Keratinocyte (primary cell): ENCODE measurements at regions not wholly inside any gene's neighbourhood (a gene's known extent, or its start where the extent isn't known, plus 50 kb on each side); places are given as distances from the start of the nearest gene placed in this dataset.

ENCODE experiments used
- DNase-seq: peaks from one replicate; pipeline ENCODE4 v3.0.0-alpha.2; 2011; ENCODE audit warnings: low read depth, missing footprints, low spot score
- FAIRE-seq: peaks from 2 replicates; lab custom pipeline; 2011; peaks lifted over from hg19 to GRCh38; lab: Jason Lieb, UNC
- H2AFZ ChIP-seq: 2 replicates; pipeline ENCODE4 v1.6.0; 2012; ENCODE audit warnings: low read length, control low read depth, inconsistent platforms; ENCODE audit not compliant: control insufficient read depth
- H3K27ac ChIP-seq: 2 replicates; pipeline ENCODE4 v1.5.1; 2011; ENCODE audit warnings: low read length; ENCODE audit not compliant: control insufficient read depth, insufficient read depth
- H3K27me3 ChIP-seq: 3 replicates; pipeline ENCODE4 v1.6.0; 2011; ENCODE audit warnings: low read length; ENCODE audit not compliant: control insufficient read depth, insufficient read depth; ENCODE audit errors: extremely low read depth
- H3K36me3 ChIP-seq, 2 experiments: 2 replicates in 1 of 2; 3 replicates in 1 of 2; pipeline ENCODE4 v1.5.1; 2011; ENCODE audit warnings: low read length in 2 of 2, mild to moderate bottlenecking in 1 of 2; ENCODE audit not compliant: control insufficient read depth in 2 of 2, insufficient read depth in 2 of 2; ENCODE audit errors: extremely low read depth in 1 of 2
- H3K4me1 ChIP-seq: 3 replicates; pipeline ENCODE4 v1.5.1; 2011; ENCODE audit warnings: low read length; ENCODE audit not compliant: control insufficient read depth, insufficient read depth; ENCODE audit errors: extremely low read depth
- H3K4me2 ChIP-seq: 3 replicates; pipeline ENCODE4 v1.6.0; 2011; ENCODE audit warnings: low read depth, low read length; ENCODE audit not compliant: control insufficient read depth, insufficient read depth; ENCODE audit errors: extremely low read depth
- H3K4me3 ChIP-seq, 3 experiments: fragments of 200-600 bp in 1 of 3; sonication (generic) in 1 of 3; 2 replicates in 2 of 3; 3 replicates in 1 of 3; pipeline ENCODE4 v1.5.1; 2011 to 2016; ENCODE audit warnings: low read length in 3 of 3, mild to moderate bottlenecking in 3 of 3, control low read depth in 2 of 3, inconsistent platforms in 1 of 3, low read depth in 1 of 3, mixed read lengths in 1 of 3, mixed run types in 1 of 3, moderate library complexity in 1 of 3; ENCODE audit not compliant: control insufficient read depth in 2 of 3, insufficient read depth in 2 of 3; ENCODE audit errors: extremely low read depth in 1 of 3
- H3K79me2 ChIP-seq: 2 replicates; pipeline ENCODE4 v1.6.0; 2012; ENCODE audit warnings: low read length; ENCODE audit not compliant: control insufficient read depth, insufficient read depth
- H3K9ac ChIP-seq: 3 replicates; pipeline ENCODE4 v1.6.0; 2011; ENCODE audit warnings: low read length; ENCODE audit not compliant: control insufficient read depth, insufficient read depth; ENCODE audit errors: extremely low read depth
- H3K9me1 ChIP-seq: 3 replicates; pipeline ENCODE4 v1.6.0; 2011; ENCODE audit warnings: low read length; ENCODE audit not compliant: control insufficient read depth, insufficient read depth; ENCODE audit errors: extremely low read depth
- H3K9me3 ChIP-seq: 2 replicates; pipeline ENCODE4 v1.5.1; 2012; ENCODE audit warnings: low read depth, low read length; ENCODE audit not compliant: control insufficient read depth
- H4K20me1 ChIP-seq: 3 replicates; pipeline ENCODE4 v1.6.0; 2011; ENCODE audit warnings: low read length; ENCODE audit not compliant: control insufficient read depth, insufficient read depth; ENCODE audit errors: extremely low read depth
- CTCF ChIP-seq, 3 experiments: IDR thresholded peaks in 1 of 3; conservative IDR thresholded peaks in 1 of 3; optimal IDR thresholded peaks in 1 of 3; 2 replicates in 2 of 3; 3 replicates in 1 of 3; pipeline versions ENCODE3 to v1.5.1; 2011; ENCODE audit warnings: low read length in 3 of 3, mild to moderate bottlenecking in 3 of 3, moderate library complexity in 2 of 3, control low read depth in 1 of 3, inconsistent platforms in 1 of 3; ENCODE audit not compliant: insufficient read depth in 2 of 3; ENCODE audit errors: extremely low read depth in 1 of 3
- EZH2 ChIP-seq: IDR thresholded peaks from one replicate; pipeline ENCODE4 v1.6.1; 2012; ENCODE audit warnings: inconsistent platforms, mild to moderate bottlenecking, low read length, moderate library complexity
- dilution Hi-C: fragments of 300-500 bp; cut with MboI; formaldehyde crosslinking; loops from one replicate; pipeline ENCODE4 v1.7.0; 2020; ENCODE audit warnings: low sequenced_read_pairs; ENCODE audit not compliant: extremely low pct_ligation_motif_present

DNA sequence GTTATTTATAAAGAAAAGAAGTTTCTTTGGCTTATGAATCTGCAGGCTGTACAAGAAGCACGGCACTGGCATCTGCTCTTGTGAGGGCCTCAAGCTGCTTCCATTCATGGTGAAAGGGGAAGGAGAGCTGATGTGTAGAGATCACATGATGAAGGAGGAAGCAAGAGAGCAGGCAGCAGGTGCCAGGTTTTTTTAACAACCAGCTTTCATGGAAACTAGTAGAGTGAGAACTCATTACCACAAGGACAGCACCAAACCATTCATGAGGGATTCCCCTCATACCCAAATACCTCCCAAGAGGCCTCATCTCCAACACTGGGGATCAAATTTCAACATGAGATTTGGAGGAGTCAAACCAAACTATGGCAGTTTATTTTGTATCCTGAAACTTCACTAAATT is 85.8 kb upstream of the CAMK1G start:
- dilution Hi-C loops: no loop called here

GRCh38 chr1:209500993-209501392 is 82.5 kb upstream of the CAMK1G start:
- Histone ChIP-seq H4K20me1 (no peaks in the 10 kb centered on the region), H3K79me2 (no peaks in the 10 kb centered on the region), H3K27ac (no peak overlapping the region), H3K9ac (no peak overlapping the region), H3K27me3 (no peaks in the 10 kb centered on the region), H2AFZ (no peak overlapping the region), H3K4me2 (no peak overlapping the region), H3K36me3 (no peaks in the 10 kb centered on the region), H3K4me1 (peaks cover 9% of the 10 kb centered on the region), H3K9me3 (no peaks in the 10 kb centered on the region), H3K4me3 (no peak overlapping the region), H3K9me1 (no peaks in the 10 kb centered on the region)
- dilution Hi-C loops: no loop called here
- FAIRE-seq (no peak), DNase-seq (no peak)
- TF ChIP-seq CTCF (optimal IDR thresholded peaks at IDR 0.05 in 1 of 3, IDR thresholded peaks at IDR 0.05 in 1 of 3, conservative IDR thresholded peaks at IDR 0.05 in 1 of 3; ENCODE audit: extremely low read depth in 1 of 3, insufficient read depth in 2 of 3, low read length in 3 of 3) (no peak), EZH2 (no peak)

More for the DNA sequence above, 85.8 kb upstream of the CAMK1G start:
- FAIRE-seq (no peak), DNase-seq (no peak)
- Histone ChIP-seq H3K4me1 (no peaks in the 10 kb centered on the region), H3K36me3 (no peaks in the 10 kb centered on the region), H3K4me3 (no peak overlapping the region), H3K79me2 (no peaks in the 10 kb centered on the region), H3K9me1 (no peaks in the 10 kb centered on the region), H3K9ac (no peak overlapping the region), H3K27me3 (no peaks in the 10 kb centered on the region), H2AFZ (no peak overlapping the region), H3K4me2 (no peak overlapping the region), H4K20me1 (no peaks in the 10 kb centered on the region), H3K27ac (no peak overlapping the region), H3K9me3 (no peaks in the 10 kb centered on the region)
- TF ChIP-seq EZH2 (no peak), CTCF (optimal IDR thresholded peaks at IDR 0.05 in 1 of 3, IDR thresholded peaks at IDR 0.05 in 1 of 3, conservative IDR thresholded peaks at IDR 0.05 in 1 of 3; ENCODE audit: extremely low read depth in 1 of 3, insufficient read depth in 2 of 3, low read length in 3 of 3) (no peak)
